Neuronal stem cell (in vitro differentiated cells): ENCODE measurements at regions not wholly inside any gene's neighbourhood (a gene's known extent, or its start where the extent isn't known, plus 50 kb on each side); places are given as distances from the start of the nearest gene placed in this dataset.

ENCODE experiments used
- DNase-seq: peaks from one replicate; pipeline ENCODE4 v3.0.0-alpha.2; 2013; ENCODE audit warnings: low spot score
- H2AFZ ChIP-seq: one replicate; pipeline ENCODE4 v1.6.1; 2013; ENCODE audit warnings: mild to moderate bottlenecking, low read length, inconsistent platforms
- H2AK5ac ChIP-seq: 2 replicates; pipeline ENCODE4 v1.6.1; 2013; ENCODE audit warnings: low read depth, mild to moderate bottlenecking, inconsistent platforms, low read length, moderate library complexity, mixed read lengths
- H2BK120ac ChIP-seq: 2 replicates; pipeline ENCODE4 v1.6.1; 2013; ENCODE audit warnings: low read depth, mild to moderate bottlenecking, inconsistent platforms, low read length, moderate library complexity, mixed read lengths
- H2BK12ac ChIP-seq: one replicate; pipeline ENCODE4 v1.6.1; 2013; ENCODE audit warnings: low read length, inconsistent platforms
- H2BK15ac ChIP-seq: 2 replicates; pipeline ENCODE4 v1.6.1; 2013; ENCODE audit warnings: mild to moderate bottlenecking, low read length, inconsistent platforms, mixed read lengths
- H2BK5ac ChIP-seq: one replicate; pipeline ENCODE4 v1.6.1; 2013; ENCODE audit warnings: inconsistent platforms, mild to moderate bottlenecking, low read length, moderate library complexity
- H3K14ac ChIP-seq: one replicate; pipeline ENCODE4 v1.6.1; 2013; ENCODE audit warnings: low read length, inconsistent platforms
- H3K18ac ChIP-seq: 2 replicates; pipeline ENCODE4 v1.6.1; 2013; ENCODE audit warnings: low read length, inconsistent platforms
- H3K23ac ChIP-seq: 2 replicates; pipeline ENCODE4 v1.6.1; 2013; ENCODE audit warnings: low read depth, mild to moderate bottlenecking, mixed read lengths, low read length, inconsistent platforms; ENCODE audit not compliant: poor library complexity
- H3K27ac ChIP-seq: replicated peaks from 3 replicates; pipeline ENCODE4 v1.5.1; 2013; ENCODE audit warnings: low read length, inconsistent platforms
- H3K27me3 ChIP-seq, 3 experiments: 2 replicates each; pipeline ENCODE4 v1.6.1; 2013; ENCODE audit warnings: low read length in 3 of 3, mild to moderate bottlenecking in 2 of 3, inconsistent platforms in 1 of 3, low read depth in 1 of 3, mixed read lengths in 1 of 3, moderate library complexity in 1 of 3; ENCODE audit not compliant: control insufficient read depth in 3 of 3, insufficient read depth in 3 of 3
- H3K36me3 ChIP-seq, 2 donors: replicated peaks in 1 of 2; 2 replicates each; pipeline ENCODE4 v1.6.1; 2013; ENCODE audit warnings: low read length in 2 of 2; ENCODE audit not compliant: control insufficient read depth in 2 of 2, insufficient read depth in 2 of 2
- H3K4ac ChIP-seq: 2 replicates; pipeline ENCODE4 v1.6.1; 2013; ENCODE audit warnings: inconsistent platforms, mild to moderate bottlenecking, low read length, moderate library complexity
- H3K4me1 ChIP-seq, 2 donors: 1 replicate in 1 of 2; 2 replicates in 1 of 2; pipeline ENCODE4 v1.6.1; 2013; ENCODE audit warnings: low read length in 2 of 2, low read depth in 1 of 2; ENCODE audit not compliant: control insufficient read depth in 2 of 2, insufficient read depth in 1 of 2
- H3K4me2 ChIP-seq: one replicate; pipeline ENCODE4 v1.6.1; 2013; ENCODE audit warnings: mild to moderate bottlenecking, low read length, inconsistent platforms; ENCODE audit not compliant: insufficient read depth, poor library complexity, severe bottlenecking
- H3K4me3 ChIP-seq, 2 donors: 2 replicates each; pipeline ENCODE4 v1.5.1; 2013; ENCODE audit warnings: low read length in 2 of 2, mild to moderate bottlenecking in 2 of 2, inconsistent platforms in 1 of 2, moderate library complexity in 1 of 2
- H3K79me1 ChIP-seq: one replicate; pipeline ENCODE4 v1.6.1; 2013; ENCODE audit warnings: low read depth, mild to moderate bottlenecking, inconsistent platforms, low read length, moderate library complexity
- H3K9ac ChIP-seq: one replicate; pipeline ENCODE4 v1.6.1; 2013; ENCODE audit warnings: mild to moderate bottlenecking, low read depth, low read length, inconsistent platforms; ENCODE audit not compliant: poor library complexity
- H3K9me3 ChIP-seq, 2 donors: replicated peaks in 1 of 2; 2 replicates each; pipeline versions ENCODE3 to v1.6.1; 2013; ENCODE audit warnings: low read length in 2 of 2, mild to moderate bottlenecking in 2 of 2, inconsistent platforms in 1 of 2, low read depth in 1 of 2, mixed read lengths in 1 of 2, moderate library complexity in 1 of 2; ENCODE audit not compliant: control insufficient read depth in 2 of 2, insufficient read depth in 1 of 2
- H4K8ac ChIP-seq: one replicate; pipeline ENCODE4 v1.6.1; 2013; ENCODE audit warnings: low read depth, mild to moderate bottlenecking, inconsistent platforms, low read length, moderate library complexity
- H4K91ac ChIP-seq: one replicate; pipeline ENCODE4 v1.6.1; 2013; ENCODE audit warnings: low read length, low read depth, mild to moderate bottlenecking, inconsistent platforms; ENCODE audit not compliant: poor library complexity
- WGBS, 2 donors: extraction: QIAGEN DNeasy Blood & Tissue Kit; methylation state at CpG; one replicate each; pipeline ENCODE4 v1.1.7; 2013; ENCODE audit warnings: missing lambda C conversion rate in 2 of 2, mixed read lengths in 1 of 2; ENCODE audit not compliant: insufficient read length in 2 of 2, insufficient replicate concordance in 1 of 2; ENCODE audit errors: extremely low coverage in 2 of 2; 5-methylcytosine and 5-hydroxymethylcytosine counted together

DNA sequence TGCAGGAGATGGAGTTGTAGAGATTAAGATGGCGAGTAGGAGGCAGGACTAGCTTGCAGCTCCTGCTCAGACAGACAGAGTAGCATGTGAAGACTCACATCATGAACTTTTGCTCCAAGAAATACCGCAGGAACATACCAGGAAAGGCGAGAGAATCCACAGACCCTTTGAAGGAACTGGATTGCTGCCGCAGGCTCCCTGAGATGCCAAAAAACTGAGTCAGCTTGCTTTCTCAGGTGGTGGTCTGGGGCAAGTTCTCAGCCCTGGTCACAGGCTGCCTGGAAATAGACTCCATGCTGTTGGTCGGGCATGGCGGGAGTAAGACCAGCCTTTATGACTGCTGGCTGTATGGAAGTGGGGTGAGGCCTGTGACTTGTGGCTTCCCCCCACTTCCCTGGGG is 163.6 kb upstream of the NAV3 start:
- H3K36me3 ChIP-seq = no peaks in the 10 kb centered on the region
- no peak overlapping the region for H2BK5ac ChIP-seq
- no peak overlapping the region for H3K9ac ChIP-seq
- no peak overlapping the region for H3K4me2 ChIP-seq
- H4K8ac ChIP-seq = no peak overlapping the region
- H3K4ac ChIP-seq = no peak overlapping the region
- H2AFZ ChIP-seq = no peak overlapping the region
- H2BK15ac ChIP-seq = no peak overlapping the region
- H3K27me3 ChIP-seq = no peaks in the 10 kb centered on the region
- H3K4me1 ChIP-seq = no peaks in the 10 kb centered on the region
- H3K14ac ChIP-seq = no peak overlapping the region
- H3K23ac ChIP-seq = no peak overlapping the region
- no peak overlapping the region for H3K27ac ChIP-seq
- H3K9me3 ChIP-seq = no peaks in the 10 kb centered on the region
- no peak overlapping the region for H3K4me3 ChIP-seq
- H3K18ac ChIP-seq = no peak overlapping the region
- H2BK12ac ChIP-seq = no peak overlapping the region
- H2AK5ac ChIP-seq = no peak overlapping the region
- H2BK120ac ChIP-seq = no peak overlapping the region
- no peak for DNase-seq
- no peaks in the 10 kb centered on the region for H3K79me1 ChIP-seq
- H4K91ac ChIP-seq = no peak overlapping the region
- WGBS, 2 donors = no CpG with 5 or more reads among the region's 6 CpGs

DNA sequence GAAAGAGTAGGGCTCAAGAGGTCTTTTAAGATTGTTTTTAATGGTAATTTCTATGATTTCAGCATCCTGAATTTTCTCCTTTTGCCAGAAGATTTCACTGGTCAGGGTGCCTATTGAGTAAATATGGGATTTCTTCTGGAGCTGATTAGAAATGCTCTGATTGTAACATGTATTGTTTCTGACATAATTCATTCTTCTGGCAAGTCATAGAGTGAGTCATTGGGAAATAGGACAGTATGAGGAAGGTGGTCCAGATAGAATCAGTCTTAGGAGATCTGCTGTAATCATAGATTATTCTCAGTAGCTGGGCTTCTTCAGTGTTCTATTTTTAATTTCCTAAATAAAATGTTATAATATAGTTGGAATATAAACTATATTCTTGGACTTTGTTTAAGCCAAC is 182.0 kb upstream of the NAV3 start:
- Histone ChIP-seq H4K8ac (no peak overlapping the region), H2BK5ac (no peak overlapping the region), H3K23ac (no peak overlapping the region), H3K4ac (no peak overlapping the region), H2AK5ac (no peak overlapping the region), H3K36me3 (no peaks in the 10 kb centered on the region), H3K9ac (no peak overlapping the region), H3K14ac (no peak overlapping the region), H3K18ac (no peak overlapping the region), H3K27me3 (no peaks in the 10 kb centered on the region), H2BK120ac (no peak overlapping the region), H3K4me3 (no peak overlapping the region), H2BK12ac (no peak overlapping the region), H3K4me1 (peaks cover 6 to 7% of the 10 kb centered on the region in 2 donors), H2AFZ (no peak overlapping the region), H3K79me1 (no peaks in the 10 kb centered on the region), H2BK15ac (no peak overlapping the region), H3K27ac (no peak overlapping the region), H4K91ac (no peak overlapping the region), H3K4me2 (no peak overlapping the region), H3K9me3 (no peaks in the 10 kb centered on the region)
- DNase-seq = no peak

DNA sequence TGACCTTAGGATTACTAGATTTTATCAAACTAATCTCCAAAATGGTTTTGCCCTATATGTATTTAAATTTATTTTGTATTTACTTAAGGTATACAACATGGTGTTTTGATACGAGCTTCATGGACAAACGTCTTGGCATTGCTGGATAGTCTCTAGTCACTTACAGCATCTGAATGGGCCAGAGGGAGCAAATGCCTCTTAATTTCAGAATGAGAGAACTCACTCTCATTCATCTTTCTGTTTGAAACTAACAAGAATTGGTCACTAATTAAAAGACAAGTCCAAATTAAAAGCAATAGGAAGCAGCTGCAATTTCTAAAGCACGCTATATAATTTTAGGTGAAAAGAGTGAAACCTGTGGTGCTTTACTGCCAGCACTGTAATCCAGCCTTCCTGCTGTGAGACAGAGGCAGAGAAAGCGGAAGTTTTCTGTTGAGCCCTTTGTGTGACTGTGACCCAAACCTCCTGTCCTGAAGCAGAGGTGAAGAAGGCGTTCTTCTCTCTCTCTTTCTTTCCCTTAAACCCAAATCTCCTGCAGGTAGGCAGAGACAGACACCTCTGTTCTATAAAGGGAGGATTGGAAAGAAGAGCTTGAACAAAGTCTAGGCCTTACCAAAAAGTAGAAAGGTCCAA is 184.6 kb upstream of the NAV3 start:
- Histone ChIP-seq H2AFZ (peak overlapping the region; percentile 12), H2BK5ac (no peak overlapping the region), H3K9ac (no peak overlapping the region), H3K18ac (no peak overlapping the region), H2BK15ac (no peak overlapping the region), H3K4me2 (no peak overlapping the region), H3K4ac (no peak overlapping the region), H2BK12ac (no peak overlapping the region), H3K14ac (no peak overlapping the region), H3K27ac (no peak overlapping the region), H4K91ac (no peak overlapping the region), H3K27me3 (no peaks in the 10 kb centered on the region), H3K4me3 (no peak overlapping the region), H3K36me3 (no peaks in the 10 kb centered on the region), H2AK5ac (no peak overlapping the region), H3K79me1 (no peaks in the 10 kb centered on the region), H3K4me1 (peaks cover 6 to 7% of the 10 kb centered on the region in 2 donors), H2BK120ac (no peak overlapping the region), H4K8ac (no peak overlapping the region), H3K23ac (no peak overlapping the region), H3K9me3 (no peaks in the 10 kb centered on the region)
- WGBS, 2 donors = no CpG with 5 or more reads among the region's 5 CpGs
- DNase-seq = peak; percentile 4

DNA sequence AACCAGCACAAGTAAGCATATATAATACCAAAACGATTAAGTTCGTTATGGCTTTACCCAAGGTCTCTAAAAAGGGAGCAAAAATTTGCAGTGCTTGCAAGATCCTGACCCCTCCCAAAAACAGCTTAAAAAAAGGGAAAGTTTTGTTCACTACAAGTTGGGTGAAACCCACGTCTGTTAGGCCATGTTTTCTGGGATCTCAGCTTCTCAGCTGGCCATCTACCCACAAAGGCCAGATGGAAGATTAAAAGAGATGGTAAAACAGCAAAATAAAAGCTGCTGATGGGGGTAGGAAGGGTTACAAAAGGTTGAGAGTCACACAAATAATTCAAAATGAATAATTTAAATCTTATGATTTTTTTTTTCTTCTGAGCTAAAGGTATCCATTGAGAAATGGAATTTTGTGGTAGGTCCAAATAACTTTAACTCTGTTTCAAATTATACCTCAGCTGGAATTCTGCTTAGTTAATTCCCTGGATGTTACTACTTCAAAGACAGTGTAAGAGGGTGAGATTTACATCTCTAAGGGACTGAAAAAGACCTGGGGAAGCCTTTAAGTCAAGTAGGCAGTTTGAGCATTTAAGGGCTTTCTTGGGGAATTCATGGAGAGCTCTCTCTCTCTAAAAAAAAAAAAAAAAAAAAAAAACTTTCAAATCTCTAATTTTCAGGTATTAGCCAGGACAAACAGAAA is 185.6 kb upstream of the NAV3 start:
- Histone ChIP-seq H4K8ac (no peak overlapping the region), H2BK5ac (no peak overlapping the region), H3K14ac (no peak overlapping the region), H2AFZ (peak overlapping the region; percentile 47), H3K79me1 (no peaks in the 10 kb centered on the region), H3K4me2 (no peak overlapping the region), H3K18ac (no peak overlapping the region), H3K4ac (no peak overlapping the region), H3K4me3 (no peak overlapping the region), H3K9ac (no peak overlapping the region), H3K23ac (no peak overlapping the region), H3K4me1 (peaks cover 6 to 7% of the 10 kb centered on the region in 2 donors), H3K36me3 (no peaks in the 10 kb centered on the region), H2AK5ac (no peak overlapping the region), H4K91ac (no peak overlapping the region), H3K27ac (no peak overlapping the region), H3K9me3 (no peaks in the 10 kb centered on the region), H2BK120ac (no peak overlapping the region), H3K27me3 (no peaks in the 10 kb centered on the region), H2BK15ac (no peak overlapping the region), H2BK12ac (no peak overlapping the region)
- no CpG with 5 or more reads among the region's 3 CpGs for WGBS, 2 donors
- no peak for DNase-seq
